BJ (cell line): ENCODE measurements at regions not wholly inside any gene's neighbourhood (a gene's known extent, or its start where the extent isn't known, plus 50 kb on each side); places are given as distances from the start of the nearest gene placed in this dataset.

Experiments
- CTCF ChIA-PET: fragments of 350-600 bp; formaldehyde crosslinking; extraction: SDS; loops from one replicate; lab custom pipeline; 2021; ENCODE audit warnings: antibody characterized with exemption, inconsistent platforms; lab: Yijun Ruan, JAX
- POLR2A ChIA-PET: fragments of 300-600 bp; sonication (Branson Sonifier 250); formaldehyde crosslinking; extraction: SDS; loops from one replicate; lab custom pipeline; 2021; ENCODE audit warnings: antibody characterized with exemption; lab: Charles Lee
- DNase-seq: peaks from one replicate; pipeline ENCODE4 v3.0.0-alpha.2; 2011; ENCODE audit warnings: low read depth
- H3K27me3 ChIP-seq: 2 replicates; pipeline ENCODE4 v1.6.0; 2011; ENCODE audit warnings: low read length; ENCODE audit not compliant: control insufficient read depth, insufficient read depth
- H3K36me3 ChIP-seq: 2 replicates; pipeline ENCODE4 v1.5.1; 2011; ENCODE audit warnings: low read length; ENCODE audit not compliant: control insufficient read depth, insufficient read depth
- H3K4me3 ChIP-seq: 2 replicates; pipeline ENCODE4 v1.5.1; 2011; ENCODE audit warnings: low read depth, mild to moderate bottlenecking, control low read depth, low read length
- TF ChIP-seq, protein P1 (sequence below): IDR thresholded peaks from 2 replicates; pipeline ENCODE4 v1.5.1; 2011; ENCODE audit warnings: low read depth, mild to moderate bottlenecking, control low read depth, inconsistent platforms, low read length, moderate library complexity; ENCODE audit not compliant: insufficient read depth

GRCh38 chr6:100237821-100238220 is 226.9 kb downstream of the SIM1 start:
- ChIA-PET POLR2A (no interaction called here), CTCF (interaction anchor here (0.8 kb wide), 1 partner anchor 430 kb away, joined by 3 read pairs; no protein-coding TSS in a partner anchor)
- TF ChIP-seq, protein P1, sequence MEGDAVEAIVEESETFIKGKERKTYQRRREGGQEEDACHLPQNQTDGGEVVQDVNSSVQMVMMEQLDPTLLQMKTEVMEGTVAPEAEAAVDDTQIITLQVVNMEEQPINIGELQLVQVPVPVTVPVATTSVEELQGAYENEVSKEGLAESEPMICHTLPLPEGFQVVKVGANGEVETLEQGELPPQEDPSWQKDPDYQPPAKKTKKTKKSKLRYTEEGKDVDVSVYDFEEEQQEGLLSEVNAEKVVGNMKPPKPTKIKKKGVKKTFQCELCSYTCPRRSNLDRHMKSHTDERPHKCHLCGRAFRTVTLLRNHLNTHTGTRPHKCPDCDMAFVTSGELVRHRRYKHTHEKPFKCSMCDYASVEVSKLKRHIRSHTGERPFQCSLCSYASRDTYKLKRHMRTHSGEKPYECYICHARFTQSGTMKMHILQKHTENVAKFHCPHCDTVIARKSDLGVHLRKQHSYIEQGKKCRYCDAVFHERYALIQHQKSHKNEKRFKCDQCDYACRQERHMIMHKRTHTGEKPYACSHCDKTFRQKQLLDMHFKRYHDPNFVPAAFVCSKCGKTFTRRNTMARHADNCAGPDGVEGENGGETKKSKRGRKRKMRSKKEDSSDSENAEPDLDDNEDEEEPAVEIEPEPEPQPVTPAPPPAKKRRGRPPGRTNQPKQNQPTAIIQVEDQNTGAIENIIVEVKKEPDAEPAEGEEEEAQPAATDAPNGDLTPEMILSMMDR: no peak
- Histone ChIP-seq H3K36me3 (no peaks in the 10 kb centered on the region), H3K4me3 (no peak overlapping the region), H3K27me3 (no peaks in the 10 kb centered on the region)
- no peak for DNase-seq

- Histone ChIP-seq H3K27me3 (no peaks in the 10 kb centered on the region), H3K4me3 (no peak overlapping the region), H3K36me3 (no peaks in the 10 kb centered on the region)
- no peak for DNase-seq
- POLR2A ChIA-PET: no interaction called here
- CTCF ChIA-PET: no interaction called here
- TF ChIP-seq, protein P1: no peak
These were observed 228.3 kb downstream of the SIM1 start for GRCh38 chr6:100236389-100236788.

GRCh38 chr6:100235631-100236030 is 229.1 kb downstream of the SIM1 start:
- H3K27me3 ChIP-seq: no peaks in the 10 kb centered on the region
- no peaks in the 10 kb centered on the region for H3K36me3 ChIP-seq
- TF ChIP-seq, protein P1: no peak
- no peak for DNase-seq
- no peak overlapping the region for H3K4me3 ChIP-seq
- ChIA-PET POLR2A (no interaction called here), CTCF (no interaction called here)

DNA sequence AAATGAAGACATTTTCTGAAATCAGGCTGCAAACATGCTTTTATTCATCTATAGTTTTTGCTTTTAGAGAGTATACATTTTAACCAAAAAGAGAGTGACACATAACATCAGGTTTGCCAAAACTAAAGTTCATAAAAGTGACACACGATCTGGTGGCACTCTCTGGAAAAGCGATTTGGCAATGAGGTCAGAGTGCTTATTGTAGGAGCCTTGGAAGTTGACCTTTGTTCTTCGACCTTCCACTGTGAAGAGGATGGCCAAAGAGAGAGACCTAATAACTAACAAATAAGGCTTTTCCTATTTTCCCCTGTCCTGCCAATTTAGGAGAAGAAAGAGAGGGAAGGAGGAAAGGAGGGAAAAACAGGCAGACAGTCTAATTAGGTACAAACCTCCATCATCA is 230.1 kb downstream of the SIM1 start:
- ChIA-PET POLR2A (no interaction called here), CTCF (no interaction called here)
- Histone ChIP-seq H3K36me3 (no peaks in the 10 kb centered on the region), H3K27me3 (no peaks in the 10 kb centered on the region), H3K4me3 (no peak overlapping the region)
- no peak for DNase-seq
- TF ChIP-seq, protein P1: no peak

- no peaks in the 10 kb centered on the region for H3K36me3 ChIP-seq
- ChIA-PET POLR2A (no interaction called here), CTCF (no interaction called here)
- TF ChIP-seq, protein P1: no peak
- H3K4me3 ChIP-seq: no peak overlapping the region
- H3K27me3 ChIP-seq: no peaks in the 10 kb centered on the region
- DNase-seq: no peak
These were observed 231.7 kb downstream of the SIM1 start for GRCh38 chr6:100232781-100233573.
